Activated T-cell treated with anti-CD3 and anti-CD28 coated beads, Interleukin-2, amount 50 U/mL, for 24 hours (primary cell): ENCODE measurements at regions not wholly inside any gene's neighbourhood (a gene's known extent, or its start where the extent isn't known, plus 50 kb on each side); places are given as distances from the start of the nearest gene placed in this dataset.
A peak's percentile ranks its signal among the peaks of the same experiment; 100 is the strongest.

ENCODE experiments used
- DNase-seq: peaks from one replicate; pipeline ENCODE4 v3.0.0-alpha.2; 2020
- H3K27ac Mint-ChIP-seq: 2 replicates; pipeline ENCODE4 v1.8.0; 2020; ENCODE audit warnings: mild to moderate bottlenecking, mixed read lengths
- H3K27me3 Mint-ChIP-seq: 2 replicates; pipeline ENCODE4 v1.8.0; 2020; ENCODE audit warnings: mixed read lengths
- H3K36me3 Mint-ChIP-seq: 2 replicates; pipeline ENCODE4 v1.8.0; 2020; ENCODE audit warnings: low read depth, mixed read lengths
- H3K4me1 Mint-ChIP-seq: 2 replicates; pipeline ENCODE4 v1.8.0; 2020; ENCODE audit warnings: low read depth, mixed read lengths
- H3K4me3 Mint-ChIP-seq: 2 replicates; pipeline ENCODE4 v1.8.0; 2020; ENCODE audit warnings: mild to moderate bottlenecking, moderate library complexity, mixed read lengths
- H3K9me3 Mint-ChIP-seq: 2 replicates; pipeline ENCODE4 v1.8.0; 2020; ENCODE audit warnings: mixed read lengths

- Mint-ChIP-seq H3K36me3 (peaks cover 34% of the 10 kb centered on the region), H3K4me3 (no peak overlapping the region), H3K27me3 (no peaks in the 10 kb centered on the region), H3K4me1 (peaks cover 47% of the 10 kb centered on the region), H3K27ac (peak overlapping the region; percentile 84), H3K9me3 (no peaks in the 10 kb centered on the region)
- DNase-seq, result no peak
Observed at GRCh38 chr6:41996997-41997396, 53.3 kb upstream of the TAF8 start.

GRCh38 chr6:41997456-41997855 is 52.9 kb upstream of the TAF8 start:
- Mint-ChIP-seq H3K27ac (peak overlapping the region; percentile 84), H3K4me1 (peaks cover 47% of the 10 kb centered on the region)

More at GRCh38 chr6:41997456-41997855, 52.9 kb upstream of the TAF8 start:
- peak; percentile 26 for DNase-seq
- peaks cover 37% of the 10 kb centered on the region for H3K36me3 Mint-ChIP-seq
- H3K9me3 Mint-ChIP-seq, result no peaks in the 10 kb centered on the region
- no peaks in the 10 kb centered on the region for H3K27me3 Mint-ChIP-seq
- H3K4me3 Mint-ChIP-seq, result no peak overlapping the region
